Stimulated activated CD8-positive, alpha-beta memory T cell treated with anti-CD3 and anti-CD28 coated beads, Interleukin-7, amount 100 ng/mL, for 24 hours (primary cell): ENCODE measurements at regions not wholly inside any gene's neighbourhood (a gene's known extent, or its start where the extent isn't known, plus 50 kb on each side); places are given as distances from the start of the nearest gene placed in this dataset.

ENCODE experiments used
- DNase-seq: peaks from one replicate; pipeline ENCODE4 v3.0.0-alpha.2; 2020; ENCODE audit warnings: low read depth

GRCh38 chr1:218991089-218991488, 182.6 kb upstream of the LYPLAL1 start:
- no peak for DNase-seq

GRCh38 chr1:218994615-218995014, 179.1 kb upstream of the LYPLAL1 start:
- DNase-seq, result no peak

GRCh38 chr1:218995091-218995665, 178.5 kb upstream of the LYPLAL1 start:
- DNase-seq, result no peak

GRCh38 chr1:218996362-218996761, 177.3 kb upstream of the LYPLAL1 start:
- DNase-seq, result no peak

- no peak for DNase-seq
Observed at GRCh38 chr1:219000005-219000404, 173.7 kb upstream of the LYPLAL1 start.

- DNase-seq, result no peak
Observed at GRCh38 chr1:219000631-219001030, 173.0 kb upstream of the LYPLAL1 start.

- DNase-seq, result no peak
Observed at GRCh38 chr1:219010720-219011119, 163.0 kb upstream of the LYPLAL1 start.

GRCh38 chr1:219020386-219020785, 153.3 kb upstream of the LYPLAL1 start:
- DNase-seq, result no peak

GRCh38 chr1:219020846-219021245, 152.8 kb upstream of the LYPLAL1 start:
- no peak for DNase-seq

- no peak for DNase-seq
Observed at GRCh38 chr1:219027146-219027673, 146.5 kb upstream of the LYPLAL1 start.

- DNase-seq, result no peak
Observed at GRCh38 chr1:219031809-219032208, 141.9 kb upstream of the LYPLAL1 start.

- no peak for DNase-seq
Observed at GRCh38 chr1:219038398-219038797, 135.3 kb upstream of the LYPLAL1 start.

- DNase-seq, result no peak
Observed at GRCh38 chr1:219039017-219039681, 134.5 kb upstream of the LYPLAL1 start.

GRCh38 chr1:219039682-219040154, 134.0 kb upstream of the LYPLAL1 start:
- DNase-seq, result no peak

- no peak for DNase-seq
Observed at GRCh38 chr1:219040291-219040690, 133.4 kb upstream of the LYPLAL1 start.

- no peak for DNase-seq
Observed at GRCh38 chr1:219041141-219041540, 132.5 kb upstream of the LYPLAL1 start.

GRCh38 chr1:219041818-219042217, 131.9 kb upstream of the LYPLAL1 start:
- no peak for DNase-seq

- no peak for DNase-seq
Observed at GRCh38 chr1:219042769-219043168, 130.9 kb upstream of the LYPLAL1 start.

GRCh38 chr1:219045246-219045645, 128.4 kb upstream of the LYPLAL1 start:
- no peak for DNase-seq

- no peak for DNase-seq
Observed at GRCh38 chr1:219049501-219049900, 124.2 kb upstream of the LYPLAL1 start.

- no peak for DNase-seq
Observed at GRCh38 chr1:219050086-219050821, 123.4 kb upstream of the LYPLAL1 start.

- DNase-seq, result no peak
Observed at GRCh38 chr1:219050822-219051125, 122.9 kb upstream of the LYPLAL1 start.

GRCh38 chr1:219051547-219051946, 122.1 kb upstream of the LYPLAL1 start:
- DNase-seq, result no peak
